NCI-H446 (cell line): ENCODE measurements at regions not wholly inside any gene's neighbourhood (a gene's known extent, or its start where the extent isn't known, plus 50 kb on each side); places are given as distances from the start of the nearest gene placed in this dataset.

Source experiments
- DNase-seq, 2 experiments: peaks; one replicate each; lab custom pipeline; 2025; lab: John Stamatoyannopoulos, UW

- DNase-seq: no peak
Measured at GRCh38 chr3:27861046-27862036, 139.2 kb upstream of the EOMES start.

GRCh38 chr3:27865731-27866130 is 143.6 kb upstream of the EOMES start:
- no peak for DNase-seq

DNA sequence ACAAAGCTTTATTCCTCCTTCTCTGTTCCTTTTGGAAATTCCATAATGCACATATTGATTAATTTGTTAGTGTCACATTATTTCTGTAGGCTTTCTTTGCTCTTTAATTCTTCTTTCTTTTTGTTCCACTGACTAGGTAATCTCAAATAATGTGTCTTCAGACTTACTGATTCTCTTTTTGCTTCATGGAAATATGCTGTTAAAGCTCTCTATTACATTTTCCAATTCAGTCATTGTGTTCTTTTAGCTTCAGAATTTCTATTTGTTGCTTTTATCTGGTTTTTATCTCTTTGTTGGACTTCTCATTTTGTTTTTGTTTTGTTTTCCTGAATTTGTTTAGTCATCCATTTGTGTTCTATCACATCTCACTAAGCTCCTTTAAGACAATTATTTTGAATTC is 147.0 kb upstream of the EOMES start:
- DNase-seq: no peak

GRCh38 chr3:27877061-27878013 is 155.2 kb upstream of the EOMES start:
- DNase-seq: no peak

DNA sequence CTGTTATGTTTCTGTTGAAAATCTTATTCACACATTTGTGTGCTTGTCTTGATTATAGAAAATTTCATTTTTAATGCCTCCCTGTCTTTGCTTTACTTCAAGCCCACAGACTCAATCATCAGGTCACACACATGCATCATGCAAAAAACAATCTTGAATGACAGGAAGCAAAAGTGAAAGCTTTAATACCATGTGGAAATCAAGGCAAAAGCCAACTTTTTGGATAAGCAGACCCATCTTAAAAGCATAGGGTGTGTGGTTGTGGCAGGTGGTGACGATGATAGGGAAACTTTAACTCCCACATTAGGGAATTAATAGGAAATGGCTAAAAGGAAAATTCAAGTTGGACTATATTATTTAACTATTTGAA is 155.9 kb upstream of the EOMES start:
- DNase-seq: no peak

DNA sequence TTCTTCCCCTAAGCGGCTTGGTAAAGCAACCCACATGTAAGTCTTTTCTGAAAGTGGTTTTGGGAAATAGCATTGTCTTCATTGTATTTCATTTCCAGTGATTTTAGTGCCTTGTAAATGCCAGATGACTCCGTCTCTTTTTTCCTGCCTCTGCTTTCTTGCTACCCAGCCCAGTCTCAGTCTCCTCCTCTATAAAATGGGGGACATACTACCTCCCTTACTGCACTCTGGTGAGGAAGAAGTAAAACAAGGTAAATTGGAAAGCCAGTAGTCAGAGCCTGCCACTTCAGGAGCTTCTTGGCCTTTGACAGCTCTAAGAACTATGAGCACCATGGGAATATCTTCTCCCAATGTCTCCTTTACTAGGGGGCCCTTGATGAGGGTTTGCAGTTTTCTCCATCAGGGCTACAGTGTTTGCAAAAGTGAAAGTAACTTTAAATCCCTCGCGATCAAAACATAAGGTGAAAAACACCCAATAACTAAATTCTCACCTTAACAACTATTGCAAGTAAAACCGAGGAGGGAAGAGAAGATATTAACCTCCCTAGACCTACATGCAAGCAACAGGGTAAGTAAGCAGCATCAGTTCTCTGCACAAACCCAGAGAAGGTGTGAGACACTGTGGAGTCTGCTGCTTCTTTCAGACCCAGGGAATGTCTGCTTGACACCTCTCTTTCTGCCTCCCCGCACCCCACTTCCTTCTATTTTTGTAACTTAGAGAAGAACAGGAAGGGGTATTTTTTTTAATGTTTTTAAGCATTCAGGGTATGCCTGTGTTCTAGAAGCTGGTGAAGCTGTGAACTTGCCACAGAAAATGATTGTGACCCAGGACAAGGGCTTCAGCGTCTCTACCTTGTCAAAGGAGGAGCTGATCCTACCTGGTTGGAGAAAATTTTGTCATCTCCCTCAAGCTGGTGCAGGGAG is 159.1 kb upstream of the EOMES start:
- no peak for DNase-seq

- DNase-seq: no peak
Measured at GRCh38 chr3:27883266-27883665, 161.1 kb upstream of the EOMES start.

DNA sequence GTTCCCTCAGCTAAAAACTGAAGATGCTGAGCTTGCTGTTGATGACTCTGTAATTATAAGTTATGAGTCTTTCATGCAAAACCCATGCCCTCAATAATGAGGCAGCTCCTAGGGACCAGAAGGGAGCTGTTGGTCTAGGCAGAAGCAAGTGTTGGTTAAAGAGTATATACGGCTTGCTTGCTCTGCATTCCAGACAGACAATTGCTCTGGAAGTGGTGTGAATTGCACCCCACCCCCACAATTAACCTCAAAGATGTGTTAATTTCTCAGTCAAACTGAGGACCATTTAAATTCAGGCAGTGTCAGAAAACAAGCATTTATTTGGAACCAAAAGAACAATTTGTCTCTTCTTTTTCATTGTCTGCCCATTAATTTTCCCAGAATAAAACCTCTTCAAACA is 163.5 kb upstream of the EOMES start:
- DNase-seq: no peak

GRCh38 chr3:27888562-27888961 is 166.4 kb upstream of the EOMES start:
- no peak for DNase-seq

GRCh38 chr3:27889745-27890144 is 167.6 kb upstream of the EOMES start:
- no peak for DNase-seq

GRCh38 chr3:27900316-27900715 is 178.2 kb upstream of the EOMES start:
- no peak for DNase-seq

GRCh38 chr3:27903446-27903845 is 181.3 kb upstream of the EOMES start:
- no peak for DNase-seq

- no peak for DNase-seq
Measured at GRCh38 chr3:27905625-27906024, 183.5 kb upstream of the EOMES start.

DNA sequence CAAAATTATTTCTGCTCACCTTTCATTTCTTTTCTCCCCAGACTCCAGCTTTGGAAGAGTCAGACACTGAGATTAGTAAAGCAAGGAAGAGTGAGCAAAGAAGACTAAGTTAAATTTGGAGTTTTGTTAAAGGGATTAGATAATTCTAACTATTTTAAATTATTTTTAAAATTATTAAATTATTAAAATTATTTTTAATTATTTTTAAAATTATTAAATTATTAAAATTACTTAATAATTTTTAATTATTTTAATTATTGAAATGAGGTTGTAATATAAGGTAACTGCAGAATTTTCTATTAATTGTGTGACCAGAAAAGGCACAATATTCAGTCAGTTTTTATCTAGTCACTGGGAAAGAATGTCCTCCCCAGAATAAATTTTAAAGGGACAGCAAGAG is 185.0 kb upstream of the EOMES start:
- DNase-seq: no peak

DNA sequence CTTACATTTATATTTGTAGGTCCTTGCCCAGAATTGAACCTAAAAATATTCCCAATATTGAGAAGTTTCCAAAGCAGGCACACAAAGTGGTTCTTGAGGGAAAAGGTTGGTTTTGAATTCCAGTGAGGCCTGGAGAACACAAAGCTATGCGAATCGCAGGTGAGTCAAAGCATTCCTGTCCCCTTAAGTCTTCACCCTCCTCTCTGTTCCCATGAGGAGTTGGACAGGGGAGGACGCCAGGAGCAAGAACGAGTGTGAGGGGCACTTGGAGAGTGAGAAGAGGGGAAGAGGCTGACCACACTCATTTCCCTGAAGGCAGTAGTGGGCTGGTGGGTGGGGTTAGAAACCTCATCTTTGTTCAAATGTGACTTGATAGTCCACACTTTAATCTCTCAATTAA is 185.8 kb upstream of the EOMES start:
- DNase-seq: no peak

- no peak for DNase-seq
Measured at GRCh38 chr3:27910456-27910855, 188.3 kb upstream of the EOMES start.

GRCh38 chr3:27914199-27914598 is 192.1 kb upstream of the EOMES start:
- no peak for DNase-seq

GRCh38 chr3:27923349-27924068 is 201.4 kb upstream of the EOMES start:
- no peak for DNase-seq

- DNase-seq: no peak
Measured at GRCh38 chr3:27927882-27928281, 205.8 kb upstream of the EOMES start.

- no peak for DNase-seq
Measured at GRCh38 chr3:27930052-27930602, 208.0 kb upstream of the EOMES start.

- DNase-seq: no peak
Measured at GRCh38 chr3:27935492-27935891, 213.4 kb upstream of the EOMES start.
